H1 (cell line): ENCODE measurements at regions not wholly inside any gene's neighbourhood (a gene's known extent, or its start where the extent isn't known, plus 50 kb on each side); places are given as distances from the start of the nearest gene placed in this dataset.

ENCODE experiments used
- POLR2A ChIP-seq, 2 experiments: IDR thresholded peaks; 1 replicate in 1 of 2; 2 replicates in 1 of 2; pipeline ENCODE4 v1.6.1; 2011; ENCODE audit warnings: low read depth in 2 of 2, low read length in 2 of 2, mild to moderate bottlenecking in 2 of 2; ENCODE audit errors: control extremely low read depth in 1 of 2
- SP2 ChIP-seq: IDR thresholded peaks from 2 replicates; pipeline ENCODE4 v1.6.1; 2012; ENCODE audit warnings: mild to moderate bottlenecking, low read length, inconsistent platforms
- SRF ChIP-seq: IDR thresholded peaks from 2 replicates; pipeline ENCODE4 v1.6.1; 2011; ENCODE audit warnings: mild to moderate bottlenecking, low read depth, low read length, moderate library complexity
- TAF1 ChIP-seq: IDR thresholded peaks from 2 replicates; pipeline ENCODE4 v1.6.1; 2011; ENCODE audit warnings: mild to moderate bottlenecking, low read depth, low read length
- YY1 ChIP-seq: IDR thresholded peaks from 2 replicates; pipeline ENCODE4 v1.6.1; 2011; ENCODE audit warnings: low read depth, mild to moderate bottlenecking, low read length
- TF ChIP-seq, protein P1 (sequence below), 3 experiments: IDR thresholded peaks; 1 replicate in 2 of 3; 2 replicates in 1 of 3; pipeline versions ENCODE4 v1.5.1 to v1.6.1; 2011; ENCODE audit warnings: low read length in 3 of 3, mild to moderate bottlenecking in 3 of 3, inconsistent platforms in 2 of 3, low read depth in 1 of 3, moderate library complexity in 1 of 3; ENCODE audit not compliant: insufficient read depth in 1 of 3; ENCODE audit errors: control extremely low read depth in 1 of 3
- TF ChIP-seq, protein P2 (sequence below): IDR thresholded peaks from 2 replicates; pipeline ENCODE4 v1.6.1; 2012; ENCODE audit warnings: inconsistent platforms

DNA sequence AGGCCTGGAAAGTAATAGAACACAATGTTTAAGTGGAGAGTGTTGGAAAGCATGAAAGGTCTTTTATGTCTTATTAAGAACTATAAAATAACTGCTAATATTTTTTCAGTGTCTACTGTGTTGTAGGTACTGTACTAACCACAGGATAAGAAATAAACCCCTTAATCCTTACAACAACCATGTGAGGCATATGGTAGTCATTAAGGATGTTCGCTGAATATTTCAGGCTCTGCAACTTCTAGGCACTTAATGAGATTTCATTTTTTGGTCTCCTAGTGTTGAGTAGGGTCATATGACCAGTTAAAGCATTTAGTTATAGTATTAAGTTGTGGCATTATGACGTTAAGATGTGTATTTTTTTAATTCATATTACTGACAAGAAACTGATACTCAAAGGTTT lies 346.6 kb upstream of the KCNH7 start:
- TF ChIP-seq YY1: no peak
- TF ChIP-seq, protein P1, sequence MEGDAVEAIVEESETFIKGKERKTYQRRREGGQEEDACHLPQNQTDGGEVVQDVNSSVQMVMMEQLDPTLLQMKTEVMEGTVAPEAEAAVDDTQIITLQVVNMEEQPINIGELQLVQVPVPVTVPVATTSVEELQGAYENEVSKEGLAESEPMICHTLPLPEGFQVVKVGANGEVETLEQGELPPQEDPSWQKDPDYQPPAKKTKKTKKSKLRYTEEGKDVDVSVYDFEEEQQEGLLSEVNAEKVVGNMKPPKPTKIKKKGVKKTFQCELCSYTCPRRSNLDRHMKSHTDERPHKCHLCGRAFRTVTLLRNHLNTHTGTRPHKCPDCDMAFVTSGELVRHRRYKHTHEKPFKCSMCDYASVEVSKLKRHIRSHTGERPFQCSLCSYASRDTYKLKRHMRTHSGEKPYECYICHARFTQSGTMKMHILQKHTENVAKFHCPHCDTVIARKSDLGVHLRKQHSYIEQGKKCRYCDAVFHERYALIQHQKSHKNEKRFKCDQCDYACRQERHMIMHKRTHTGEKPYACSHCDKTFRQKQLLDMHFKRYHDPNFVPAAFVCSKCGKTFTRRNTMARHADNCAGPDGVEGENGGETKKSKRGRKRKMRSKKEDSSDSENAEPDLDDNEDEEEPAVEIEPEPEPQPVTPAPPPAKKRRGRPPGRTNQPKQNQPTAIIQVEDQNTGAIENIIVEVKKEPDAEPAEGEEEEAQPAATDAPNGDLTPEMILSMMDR (IDR thresholded peaks at IDR 0.05; ENCODE audit: control extremely low read depth in 1 of 3, insufficient read depth in 1 of 3, low read depth in 1 of 3, low read length in 3 of 3): no peak
- TF ChIP-seq POLR2A (IDR thresholded peaks at IDR 0.05; ENCODE audit: control extremely low read depth in 1 of 2, low read depth in 2 of 2, low read length in 2 of 2): no peak
- TF ChIP-seq, protein P2, sequence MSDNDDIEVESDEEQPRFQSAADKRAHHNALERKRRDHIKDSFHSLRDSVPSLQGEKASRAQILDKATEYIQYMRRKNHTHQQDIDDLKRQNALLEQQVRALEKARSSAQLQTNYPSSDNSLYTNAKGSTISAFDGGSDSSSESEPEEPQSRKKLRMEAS: no peak
- TF ChIP-seq TAF1: no peak
- TF ChIP-seq SP2: no peak
- TF ChIP-seq SRF: no peak
